Activated T-cell treated with anti-CD3 and anti-CD28 coated beads, Interleukin-2, amount 50 U/mL, for 72 hours (primary cell): ENCODE measurements at regions not wholly inside any gene's neighbourhood (a gene's known extent, or its start where the extent isn't known, plus 50 kb on each side); places are given as distances from the start of the nearest gene placed in this dataset.
"Not testable (repeated sequence)": the region's sequence is repeated elsewhere in the genome, so short reads cannot be mapped to it uniquely, and the experiment has no call there.

Experiments
- ATAC-seq, 2 donors: fragments of 150-1000 bp; cut with Tn5 transposase; replicated peaks in 1 of 2; 2 replicates each; pipeline ENCODE4 v1.10.0; 2021; ENCODE audit warnings: moderate library complexity in 2 of 2, mild to moderate bottlenecking in 1 of 2
- DNase-seq, 2 donors: peaks; one replicate each; pipeline ENCODE4 v3.0.0; 2021 to 2022; ENCODE audit warnings: mixed read lengths in 1 of 2
- H3K27ac Mint-ChIP-seq: one replicate; pipeline ENCODE4 v1.8.0; 2022; ENCODE audit warnings: mild to moderate bottlenecking, moderate library complexity, mixed read lengths
- H3K27me3 Mint-ChIP-seq: one replicate; pipeline ENCODE4 v1.8.0; 2022; ENCODE audit warnings: low read depth, mixed read lengths
- H3K36me3 Mint-ChIP-seq, 2 donors: one replicate each; pipeline ENCODE4 v1.8.0; 2022; ENCODE audit warnings: mixed read lengths in 2 of 2, mild to moderate bottlenecking in 1 of 2; ENCODE audit not compliant: insufficient read depth in 2 of 2
- H3K4me1 Mint-ChIP-seq: one replicate; pipeline ENCODE4 v1.8.0; 2022; ENCODE audit warnings: low read depth, mixed read lengths
- H3K4me3 Mint-ChIP-seq, 2 donors: one replicate each; pipeline ENCODE4 v1.8.0; 2022; ENCODE audit warnings: mild to moderate bottlenecking in 2 of 2, mixed read lengths in 2 of 2, moderate library complexity in 2 of 2
- H3K9me3 Mint-ChIP-seq, 2 donors: one replicate each; pipeline ENCODE4 v1.8.0; 2022; ENCODE audit warnings: mixed read lengths in 2 of 2

GRCh38 chr7:65489260-65489767 is 115.7 kb downstream of the ZNF92 start:
- H3K9me3 Mint-ChIP-seq = peaks cover 17 to 20% of the 10 kb centered on the region in 2 donors
- H3K4me3 Mint-ChIP-seq = no peak overlapping the region
- H3K27ac Mint-ChIP-seq = no peak overlapping the region
- no peaks in the 10 kb centered on the region for H3K27me3 Mint-ChIP-seq
- DNase-seq (no peak), ATAC-seq (no peak)
- H3K4me1 Mint-ChIP-seq = no peaks in the 10 kb centered on the region
- H3K36me3 Mint-ChIP-seq = peaks cover 17 to 22% of the 10 kb centered on the region in 2 donors

- not testable (repeated sequence) for ATAC-seq, H3K27ac Mint-ChIP-seq
These were observed 123.0 kb downstream of the ZNF92 start for GRCh38 chr7:65496697-65497096.

GRCh38 chr7:65503434-65504152 is 129.9 kb downstream of the ZNF92 start:
- no peaks in the 10 kb centered on the region for H3K36me3 Mint-ChIP-seq
- ATAC-seq = no peak
- H3K27me3 Mint-ChIP-seq = no peaks in the 10 kb centered on the region
- DNase-seq = no peak
- H3K4me3 Mint-ChIP-seq = no peak overlapping the region
- H3K4me1 Mint-ChIP-seq = no peaks in the 10 kb centered on the region
- H3K9me3 Mint-ChIP-seq = no peaks in the 10 kb centered on the region
- no peak overlapping the region for H3K27ac Mint-ChIP-seq

More at GRCh38 chr7:65496697-65497096, 123.0 kb downstream of the ZNF92 start:
- not testable (repeated sequence) for H3K9me3 Mint-ChIP-seq, H3K4me1 Mint-ChIP-seq, DNase-seq, H3K4me3 Mint-ChIP-seq, H3K36me3 Mint-ChIP-seq, H3K27me3 Mint-ChIP-seq

- H3K36me3 Mint-ChIP-seq, DNase-seq, H3K4me1 Mint-ChIP-seq, H3K27me3 Mint-ChIP-seq, ATAC-seq, H3K9me3 Mint-ChIP-seq, H3K27ac Mint-ChIP-seq, H3K4me3 Mint-ChIP-seq: not testable (repeated sequence)
These were observed 131.1 kb downstream of the ZNF92 start for GRCh38 chr7:65504504-65505319.

GRCh38 chr7:65505320-65505633 is 131.6 kb downstream of the ZNF92 start:
- not testable (repeated sequence) for H3K27me3 Mint-ChIP-seq, H3K9me3 Mint-ChIP-seq

GRCh38 chr7:65508581-65509367 is 135.1 kb downstream of the ZNF92 start:
- not testable (repeated sequence) for H3K9me3 Mint-ChIP-seq, H3K36me3 Mint-ChIP-seq, ATAC-seq, DNase-seq, H3K4me1 Mint-ChIP-seq, H3K27ac Mint-ChIP-seq
- H3K27me3 Mint-ChIP-seq = peaks cover 21% of the 10 kb centered on the region
- H3K4me3 Mint-ChIP-seq = peak overlapping the region; percentile 36 to 70

More at GRCh38 chr7:65505320-65505633, 131.6 kb downstream of the ZNF92 start:
- not testable (repeated sequence) for DNase-seq, ATAC-seq, H3K4me1 Mint-ChIP-seq, H3K4me3 Mint-ChIP-seq, H3K36me3 Mint-ChIP-seq, H3K27ac Mint-ChIP-seq

GRCh38 chr7:65509368-65510186 is 135.9 kb downstream of the ZNF92 start:
- peaks cover 27% of the 10 kb centered on the region for H3K27me3 Mint-ChIP-seq
- DNase-seq = peak in 1 of 2 donors; percentile 4
- peak overlapping the region; percentile 38 to 59 for H3K4me3 Mint-ChIP-seq
- no peak overlapping the region for H3K27ac Mint-ChIP-seq
- no peaks in the 10 kb centered on the region for H3K36me3 Mint-ChIP-seq
- H3K9me3 Mint-ChIP-seq = no peaks in the 10 kb centered on the region
- peaks cover 5% of the 10 kb centered on the region for H3K4me1 Mint-ChIP-seq
- no peak for ATAC-seq

- H3K36me3 Mint-ChIP-seq, H3K9me3 Mint-ChIP-seq, H3K4me1 Mint-ChIP-seq, H3K27ac Mint-ChIP-seq, ATAC-seq, DNase-seq: not testable (repeated sequence)
- Mint-ChIP-seq H3K27me3 (peaks cover 27% of the 10 kb centered on the region), H3K4me3 (peak overlapping the region; percentile 38 to 59)
These were observed 136.5 kb downstream of the ZNF92 start for GRCh38 chr7:65510187-65510538.

GRCh38 chr7:65519751-65520150 is 146.1 kb downstream of the ZNF92 start:
- H3K36me3 Mint-ChIP-seq, ATAC-seq: not testable (repeated sequence)

GRCh38 chr7:65545465-65546161 is 172.0 kb downstream of the ZNF92 start:
- not testable (repeated sequence) for H3K4me3 Mint-ChIP-seq, H3K4me1 Mint-ChIP-seq

More at GRCh38 chr7:65519751-65520150, 146.1 kb downstream of the ZNF92 start:
- DNase-seq, H3K4me3 Mint-ChIP-seq, H3K27ac Mint-ChIP-seq, H3K4me1 Mint-ChIP-seq, H3K9me3 Mint-ChIP-seq, H3K27me3 Mint-ChIP-seq: not testable (repeated sequence)

GRCh38 chr7:65549589-65550443 is 176.2 kb downstream of the ZNF92 start:
- H3K4me1 Mint-ChIP-seq, ATAC-seq, H3K27ac Mint-ChIP-seq, H3K4me3 Mint-ChIP-seq, H3K9me3 Mint-ChIP-seq, DNase-seq: not testable (repeated sequence)
- Mint-ChIP-seq H3K36me3 (peaks cover 2 to 12% of the 10 kb centered on the region in 2 donors), H3K27me3 (peaks cover 14% of the 10 kb centered on the region)

More at GRCh38 chr7:65545465-65546161, 172.0 kb downstream of the ZNF92 start:
- not testable (repeated sequence) for H3K36me3 Mint-ChIP-seq, ATAC-seq, H3K27me3 Mint-ChIP-seq, H3K9me3 Mint-ChIP-seq, DNase-seq, H3K27ac Mint-ChIP-seq
